ENCODE measurements at regions not wholly inside any gene's neighbourhood (a gene's known extent, or its start where the extent isn't known, plus 50 kb on each side); places are given as distances from the start of the nearest gene placed in this dataset.
A peak's percentile ranks its signal among the peaks of the same experiment; 100 is the strongest.
"Not testable (repeated sequence)": the region's sequence is repeated elsewhere in the genome, so short reads cannot be mapped to it uniquely, and the experiment has no call there.

DNA sequence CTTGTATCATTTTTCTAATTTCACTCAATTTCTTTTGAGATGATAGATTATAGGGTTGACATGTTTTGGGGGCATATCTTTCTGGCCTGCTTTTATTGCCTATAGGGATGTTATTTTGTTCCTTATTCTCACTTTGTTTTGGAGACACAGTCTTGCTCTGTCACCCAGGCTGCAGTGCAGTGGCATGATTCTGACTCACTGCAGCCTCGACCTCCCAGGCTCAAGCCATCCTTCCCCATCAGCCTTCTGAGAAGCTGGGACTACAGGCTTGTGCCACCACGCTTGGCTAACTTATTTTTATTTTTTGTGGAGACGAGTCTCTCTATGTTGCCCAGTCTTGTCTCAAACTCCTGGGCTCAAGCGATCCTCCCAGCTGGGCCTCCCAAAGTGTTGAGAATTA, 72.8 kb upstream of the FAN1 start:
- DNase-seq (ENCODE audit: low read depth in 4 of 4, low spot score in 1 of 4), result no peak

DNA sequence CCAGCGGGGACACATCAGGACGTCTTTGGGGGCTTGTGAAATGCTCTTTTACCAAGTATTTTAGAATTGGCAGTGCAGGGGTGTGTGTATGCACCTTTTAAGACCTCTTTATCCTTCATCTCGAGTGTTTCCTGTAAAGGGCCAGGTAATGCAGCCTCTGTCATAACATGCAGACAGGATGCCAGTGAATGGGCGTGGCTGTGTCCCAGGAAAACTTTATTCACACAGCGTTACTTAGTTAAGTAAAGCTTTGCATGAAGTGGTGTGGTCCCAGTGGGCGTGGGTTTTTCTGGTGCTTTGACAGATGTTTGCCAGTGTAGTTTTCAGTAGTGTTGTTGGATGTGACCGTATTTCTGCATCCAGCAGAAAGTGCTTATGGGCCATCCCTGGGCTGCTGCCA, 70.3 kb upstream of the FAN1 start:
- DNase-seq (ENCODE audit: low read depth in 4 of 4, low spot score in 1 of 4), result not testable (repeated sequence)

DNA sequence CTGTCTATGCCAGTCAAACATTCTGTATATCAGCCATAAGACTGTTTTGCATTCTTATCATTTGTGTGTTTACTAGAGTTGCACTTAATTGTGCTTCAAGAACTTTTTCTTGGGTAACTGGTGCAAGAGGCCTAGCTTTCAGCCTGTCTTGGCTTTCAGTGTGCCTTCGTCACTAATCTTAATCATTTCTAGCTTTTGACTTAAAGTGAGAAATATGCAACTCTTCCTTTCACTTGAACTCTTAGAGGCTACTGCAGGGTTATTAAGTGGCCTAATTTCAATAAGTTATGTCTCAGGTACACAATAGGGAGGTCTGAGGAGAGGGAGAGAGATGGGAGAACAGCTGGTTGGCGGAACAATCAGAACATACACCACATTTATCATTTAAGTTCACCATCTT, 62.1 kb upstream of the FAN1 start:
- DNase-seq (ENCODE audit: low read depth in 4 of 4, low spot score in 1 of 4), result not testable (repeated sequence)

DNA sequence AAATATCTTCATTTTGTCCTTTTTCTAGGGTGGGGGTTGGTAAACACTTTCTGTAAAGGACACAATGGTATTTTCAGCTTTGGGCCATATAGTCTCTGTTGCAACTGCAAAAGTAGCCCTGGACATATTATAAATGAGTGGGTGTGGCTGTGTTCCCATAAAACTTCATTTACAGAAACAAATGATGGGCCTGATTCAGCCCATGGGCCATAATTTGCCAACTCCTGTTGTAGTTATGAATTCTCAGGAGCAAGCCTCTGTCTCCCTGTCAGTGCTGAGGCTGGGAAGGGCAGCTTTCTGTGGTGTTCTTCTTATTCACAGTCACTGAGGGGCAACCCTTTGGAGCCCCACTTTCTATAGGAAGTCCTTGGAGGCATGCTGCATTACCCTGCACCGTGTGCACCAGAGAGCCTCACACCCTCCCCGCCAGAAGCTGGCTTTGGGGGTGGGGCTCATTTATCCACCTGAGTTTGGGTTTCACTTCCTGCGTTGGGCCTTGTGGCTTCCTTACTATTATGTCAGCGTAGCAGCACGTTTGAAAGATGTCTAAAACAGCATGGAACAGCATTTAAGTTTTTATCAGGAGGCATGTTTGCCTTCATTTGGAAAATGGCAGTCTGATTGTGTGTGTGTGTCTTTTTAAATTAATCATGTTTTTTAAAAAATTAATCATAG, 60.8 kb upstream of the FAN1 start:
- peak in 1 of 4 experiments; percentile 15 for DNase-seq (ENCODE audit: low read depth in 4 of 4, low spot score in 1 of 4)

DNA sequence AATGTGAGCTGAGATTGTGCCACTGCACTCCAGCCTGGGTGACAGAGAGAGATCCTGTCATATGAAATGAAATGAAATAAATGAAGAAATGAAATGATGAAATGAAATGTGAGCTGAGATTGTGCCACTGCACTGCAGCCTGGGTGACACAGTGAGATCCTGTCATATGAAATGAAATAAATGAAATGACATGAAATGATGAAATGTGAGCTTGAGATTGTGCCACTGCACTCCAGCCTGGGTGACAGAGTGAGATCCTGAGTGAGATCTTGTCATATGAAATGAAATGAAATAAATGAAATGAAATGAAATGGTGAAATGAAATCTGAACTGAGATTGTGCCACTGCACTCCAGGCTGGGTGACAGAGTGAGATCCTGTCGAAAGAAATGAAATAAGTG, 58.2 kb upstream of the FAN1 start:
- not testable (repeated sequence) for DNase-seq (ENCODE audit: low read depth in 4 of 4, low spot score in 1 of 4)

Data from stimulated activated CD4-positive, alpha-beta T cell treated with anti-CD3 and anti-CD28 coated beads, Interleukin-1b, Interleukin-23, amount 100 ng/mL, for 24 hours (primary cell).